ENCODE measurements at regions not wholly inside any gene's neighbourhood (a gene's known extent, or its start where the extent isn't known, plus 50 kb on each side); places are given as distances from the start of the nearest gene placed in this dataset.
"Not testable (repeated sequence)": the region's sequence is repeated elsewhere in the genome, so short reads cannot be mapped to it uniquely, and the experiment has no call there.

GRCh38 chr2:64250063-64250462 lies 105.8 kb upstream of the PELI1 start:
- no peak overlapping the region for H3K4me3 Mint-ChIP-seq
- no peaks in the 10 kb centered on the region for H3K36me3 Mint-ChIP-seq (ENCODE audit: low read depth)
- no peaks in the 10 kb centered on the region for H3K9me3 Mint-ChIP-seq
- H3K27me3 Mint-ChIP-seq = no peaks in the 10 kb centered on the region
- H3K27ac Mint-ChIP-seq = no peak overlapping the region
- intact Hi-C loops (cut with micrococcal nuclease) = no loop called here
- peaks cover 7% of the 10 kb centered on the region for H3K4me1 Mint-ChIP-seq
- no peak for DNase-seq

- H3K4me3 Mint-ChIP-seq = no peak overlapping the region
- H3K27me3 Mint-ChIP-seq = no peaks in the 10 kb centered on the region
- intact Hi-C loops (cut with micrococcal nuclease) = no loop called here
Observed at GRCh38 chr2:64250751-64251423, 106.7 kb upstream of the PELI1 start.

GRCh38 chr2:64251497-64252250 lies 107.5 kb upstream of the PELI1 start:
- H3K4me3 Mint-ChIP-seq = no peak overlapping the region
- no peaks in the 10 kb centered on the region for H3K36me3 Mint-ChIP-seq (ENCODE audit: low read depth)
- no peaks in the 10 kb centered on the region for H3K9me3 Mint-ChIP-seq
- DNase-seq = no peak
- H3K27ac Mint-ChIP-seq = no peak overlapping the region
- no peaks in the 10 kb centered on the region for H3K27me3 Mint-ChIP-seq
- intact Hi-C loops (cut with micrococcal nuclease) = loop anchor here (1.0 kb wide), 1 partner anchor 9 kb away; no protein-coding TSS in a partner anchor
- H3K4me1 Mint-ChIP-seq = peaks cover 7% of the 10 kb centered on the region

More at GRCh38 chr2:64250751-64251423, 106.7 kb upstream of the PELI1 start:
- DNase-seq = no peak
- Mint-ChIP-seq H3K9me3 (no peaks in the 10 kb centered on the region), H3K4me1 (peaks cover 7% of the 10 kb centered on the region), H3K27ac (no peak overlapping the region), H3K36me3 (ENCODE audit: low read depth) (no peaks in the 10 kb centered on the region)

- H3K4me3 Mint-ChIP-seq; H3K27ac Mint-ChIP-seq; H3K36me3 Mint-ChIP-seq (ENCODE audit: low read depth); DNase-seq; H3K9me3 Mint-ChIP-seq; H3K27me3 Mint-ChIP-seq; H3K4me1 Mint-ChIP-seq: not testable (repeated sequence)
- intact Hi-C loops (cut with micrococcal nuclease) = loop anchor here (1.0 kb wide), 1 partner anchor 8 kb away; no protein-coding TSS in a partner anchor
Observed at GRCh38 chr2:64252251-64252978, 108.2 kb upstream of the PELI1 start.

GRCh38 chr2:64253421-64253820 lies 109.2 kb upstream of the PELI1 start:
- intact Hi-C loops (cut with micrococcal nuclease); H3K4me3 Mint-ChIP-seq; H3K36me3 Mint-ChIP-seq (ENCODE audit: low read depth); H3K9me3 Mint-ChIP-seq; H3K27me3 Mint-ChIP-seq; DNase-seq; H3K27ac Mint-ChIP-seq; H3K4me1 Mint-ChIP-seq: not testable (repeated sequence)

GRCh38 chr2:64258566-64258965 lies 114.3 kb upstream of the PELI1 start:
- Mint-ChIP-seq H3K36me3 (ENCODE audit: low read depth) (no peaks in the 10 kb centered on the region), H3K4me3 (no peak overlapping the region), H3K27ac (no peak overlapping the region), H3K4me1 (peaks cover 7% of the 10 kb centered on the region), H3K9me3 (no peaks in the 10 kb centered on the region), H3K27me3 (no peaks in the 10 kb centered on the region)
- intact Hi-C loops (cut with micrococcal nuclease) = no loop called here
- no peak for DNase-seq

GRCh38 chr2:64259312-64259711 lies 115.1 kb upstream of the PELI1 start:
- Mint-ChIP-seq H3K9me3 (no peaks in the 10 kb centered on the region), H3K27ac (no peak overlapping the region), H3K36me3 (ENCODE audit: low read depth) (no peaks in the 10 kb centered on the region), H3K4me1 (peaks cover 7% of the 10 kb centered on the region), H3K27me3 (no peaks in the 10 kb centered on the region), H3K4me3 (no peak overlapping the region)
- DNase-seq = no peak
- intact Hi-C loops (cut with micrococcal nuclease) = no loop called here

GRCh38 chr2:64260093-64260803 lies 116.0 kb upstream of the PELI1 start:
- Mint-ChIP-seq H3K36me3 (ENCODE audit: low read depth) (no peaks in the 10 kb centered on the region), H3K27ac (peak overlapping the region; percentile 73), H3K4me3 (peak overlapping the region; percentile 61), H3K4me1 (peaks cover 7% of the 10 kb centered on the region), H3K9me3 (peaks cover 5% of the 10 kb centered on the region), H3K27me3 (no peaks in the 10 kb centered on the region)
- intact Hi-C loops (cut with micrococcal nuclease) = loop anchor here (1.0 kb wide), 1 partner anchor 8 kb away; no protein-coding TSS in a partner anchor
- no peak for DNase-seq

GRCh38 chr2:64260817-64261216 lies 116.6 kb upstream of the PELI1 start:
- DNase-seq = peak; percentile 76
- peak overlapping the region; percentile 73 for H3K27ac Mint-ChIP-seq
- peak overlapping the region; percentile 61 for H3K4me3 Mint-ChIP-seq
- H3K4me1 Mint-ChIP-seq = peaks cover 7% of the 10 kb centered on the region
- no peaks in the 10 kb centered on the region for H3K36me3 Mint-ChIP-seq (ENCODE audit: low read depth)
- intact Hi-C loops (cut with micrococcal nuclease) = loop anchor here (1.0 kb wide), 1 partner anchor 9 kb away; no protein-coding TSS in a partner anchor
- peaks cover 5% of the 10 kb centered on the region for H3K9me3 Mint-ChIP-seq
- H3K27me3 Mint-ChIP-seq = peaks cover 2% of the 10 kb centered on the region

GRCh38 chr2:64262071-64262470 lies 117.9 kb upstream of the PELI1 start:
- intact Hi-C loops (cut with micrococcal nuclease) = no loop called here
- H3K4me3 Mint-ChIP-seq = no peak overlapping the region
- no peak overlapping the region for H3K27ac Mint-ChIP-seq
- peaks cover 5% of the 10 kb centered on the region for H3K9me3 Mint-ChIP-seq
- H3K27me3 Mint-ChIP-seq = peaks cover 2% of the 10 kb centered on the region
- no peaks in the 10 kb centered on the region for H3K36me3 Mint-ChIP-seq (ENCODE audit: low read depth)
- H3K4me1 Mint-ChIP-seq = peaks cover 7% of the 10 kb centered on the region
- DNase-seq = no peak

GRCh38 chr2:64262816-64263215 lies 118.6 kb upstream of the PELI1 start:
- H3K27me3 Mint-ChIP-seq = peaks cover 2% of the 10 kb centered on the region
- intact Hi-C loops (cut with micrococcal nuclease) = no loop called here
- peaks cover 7% of the 10 kb centered on the region for H3K4me1 Mint-ChIP-seq
- no peak for DNase-seq
- no peak overlapping the region for H3K27ac Mint-ChIP-seq
- no peak overlapping the region for H3K4me3 Mint-ChIP-seq
- H3K36me3 Mint-ChIP-seq (ENCODE audit: low read depth) = no peaks in the 10 kb centered on the region
- H3K9me3 Mint-ChIP-seq = peaks cover 5% of the 10 kb centered on the region

- Mint-ChIP-seq H3K4me3 (no peak overlapping the region), H3K27me3 (peaks cover 2% of the 10 kb centered on the region), H3K36me3 (ENCODE audit: low read depth) (no peaks in the 10 kb centered on the region), H3K9me3 (peaks cover 5% of the 10 kb centered on the region), H3K4me1 (peaks cover 7% of the 10 kb centered on the region), H3K27ac (no peak overlapping the region)
- no peak for DNase-seq
- intact Hi-C loops (cut with micrococcal nuclease) = no loop called here
Observed at GRCh38 chr2:64263315-64263714, 119.1 kb upstream of the PELI1 start.

GRCh38 chr2:64267699-64268098 lies 123.5 kb upstream of the PELI1 start:
- no peak for DNase-seq
- no peaks in the 10 kb centered on the region for H3K4me1 Mint-ChIP-seq
- H3K4me3 Mint-ChIP-seq = no peak overlapping the region
- peaks cover 17% of the 10 kb centered on the region for H3K9me3 Mint-ChIP-seq
- H3K27me3 Mint-ChIP-seq = peaks cover 4% of the 10 kb centered on the region
- H3K27ac Mint-ChIP-seq = no peak overlapping the region
- H3K36me3 Mint-ChIP-seq (ENCODE audit: low read depth) = no peaks in the 10 kb centered on the region
- intact Hi-C loops (cut with micrococcal nuclease) = no loop called here

Measured in activated CD4-positive, alpha-beta T cell treated with anti-CD3 and anti-CD28 coated beads, Interleukin-2, amount 10 ng/mL, durations not matched to agents 24 days and 14 days (primary cell).